Hepatocyte (in vitro differentiated cells): ENCODE measurements at regions not wholly inside any gene's neighbourhood (a gene's known extent, or its start where the extent isn't known, plus 50 kb on each side); places are given as distances from the start of the nearest gene placed in this dataset.

ENCODE experiments used
- EZH2 ChIP-seq: fragments of 200-600 bp; sonication (generic); IDR thresholded peaks from 2 replicates; pipeline ENCODE4 v1.6.1; 2016; ENCODE audit warnings: antibody characterized with exemption, mild to moderate bottlenecking, borderline replicate concordance
- EZH2phosphoT487 ChIP-seq: fragments of 200-600 bp; sonication (generic); IDR thresholded peaks from one replicate; pipeline ENCODE4 v1.6.1; 2018; ENCODE audit warnings: antibody characterized with exemption, mild to moderate bottlenecking, low read depth, moderate library complexity; ENCODE audit not compliant: unreplicated experiment, severe bottlenecking
- TF ChIP-seq, protein P1 (sequence below): fragments of 200-600 bp; sonication (generic); IDR thresholded peaks from 2 replicates; pipeline ENCODE4 v1.5.1; 2016; ENCODE audit warnings: antibody characterized with exemption, mild to moderate bottlenecking; ENCODE audit not compliant: poor library complexity

DNA sequence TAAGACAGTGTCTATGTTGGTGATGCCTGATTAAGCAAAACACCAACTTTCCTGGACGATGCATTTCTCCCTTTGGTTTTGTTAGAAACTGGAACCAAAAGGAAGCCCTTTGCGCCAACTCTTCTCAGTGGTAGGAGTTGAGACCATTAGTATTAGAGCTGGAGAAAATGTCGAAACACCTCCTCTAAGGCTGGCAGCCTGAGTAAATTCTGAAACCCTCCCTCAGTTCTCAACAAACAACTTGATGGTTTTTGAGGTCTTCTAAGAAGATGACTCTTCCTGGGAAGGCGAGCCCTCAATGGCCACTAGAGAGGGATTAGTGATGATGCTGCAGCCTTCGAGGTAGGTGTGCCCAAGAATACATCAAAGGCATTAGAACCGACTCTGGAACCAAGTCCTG is 78.4 kb upstream of the CCN6 start:
- TF ChIP-seq, protein P1, sequence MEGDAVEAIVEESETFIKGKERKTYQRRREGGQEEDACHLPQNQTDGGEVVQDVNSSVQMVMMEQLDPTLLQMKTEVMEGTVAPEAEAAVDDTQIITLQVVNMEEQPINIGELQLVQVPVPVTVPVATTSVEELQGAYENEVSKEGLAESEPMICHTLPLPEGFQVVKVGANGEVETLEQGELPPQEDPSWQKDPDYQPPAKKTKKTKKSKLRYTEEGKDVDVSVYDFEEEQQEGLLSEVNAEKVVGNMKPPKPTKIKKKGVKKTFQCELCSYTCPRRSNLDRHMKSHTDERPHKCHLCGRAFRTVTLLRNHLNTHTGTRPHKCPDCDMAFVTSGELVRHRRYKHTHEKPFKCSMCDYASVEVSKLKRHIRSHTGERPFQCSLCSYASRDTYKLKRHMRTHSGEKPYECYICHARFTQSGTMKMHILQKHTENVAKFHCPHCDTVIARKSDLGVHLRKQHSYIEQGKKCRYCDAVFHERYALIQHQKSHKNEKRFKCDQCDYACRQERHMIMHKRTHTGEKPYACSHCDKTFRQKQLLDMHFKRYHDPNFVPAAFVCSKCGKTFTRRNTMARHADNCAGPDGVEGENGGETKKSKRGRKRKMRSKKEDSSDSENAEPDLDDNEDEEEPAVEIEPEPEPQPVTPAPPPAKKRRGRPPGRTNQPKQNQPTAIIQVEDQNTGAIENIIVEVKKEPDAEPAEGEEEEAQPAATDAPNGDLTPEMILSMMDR: no peak
- TF ChIP-seq EZH2phosphoT487: no peak
- no peak for TF ChIP-seq EZH2
